ENCODE measurements at regions not wholly inside any gene's neighbourhood (a gene's known extent, or its start where the extent isn't known, plus 50 kb on each side); places are given as distances from the start of the nearest gene placed in this dataset.
A peak's percentile ranks its signal among the peaks of the same experiment; 100 is the strongest.
"Not testable (repeated sequence)": the region's sequence is repeated elsewhere in the genome, so short reads cannot be mapped to it uniquely, and the experiment has no call there.

- DNase-seq (ENCODE audit: low spot score); POLR2A ChIA-PET; H3K27me3 ChIP-seq (ENCODE audit: control insufficient read depth in 1 of 2, insufficient read depth in 2 of 2, low read length in 2 of 2); in situ Hi-C loops (cut with HindIII; ENCODE audit: extremely low pct_ligation_motif_present, low pct_unique_long_range_greater_than_20kb); H3K4me3 ChIP-seq (replicated peaks in 1 of 3; ENCODE audit: insufficient read depth in 1 of 3, low read depth in 2 of 3, low read length in 3 of 3); H3K4me2 ChIP-seq (ENCODE audit: low read depth, low read length); H3K27ac ChIP-seq (ENCODE audit: extremely low read length, insufficient read depth, low read length); H4K20me1 ChIP-seq (ENCODE audit: insufficient read depth, low read length); H3K9ac ChIP-seq (ENCODE audit: insufficient read depth, low read depth, low read length); CTCF ChIA-PET (ENCODE audit: low intra/inter-chr PET ratio, low total read pairs); intact Hi-C loops (cut with micrococcal nuclease; ENCODE audit: unreplicated experiment); ATAC-seq; H3K9me3 ChIP-seq (ENCODE audit: low read length); BruUV-seq (replicated peaks); H3K36me3 ChIP-seq (replicated peaks in 1 of 2; ENCODE audit: control insufficient read depth in 1 of 2, insufficient read depth in 2 of 2, low read length in 2 of 2); H3K79me2 ChIP-seq (ENCODE audit: insufficient read depth, low read length); H2AFZ ChIP-seq (ENCODE audit: low read length): not testable (repeated sequence)
- WGBS (ENCODE audit: low lambda C conversion rate): 37% methylated on average over 8 of the region's 8 CpGs
- 0 out of 4 replicates have a peak, but pooled peaks of 1 of the 2 experiments have one; percentile 4 for TF ChIP-seq MAFK (conservative IDR thresholded peaks at IDR 0.05 in 1 of 2, IDR thresholded peaks at IDR 0.05 in 1 of 2; ENCODE audit: low read length in 2 of 2)
- peak; percentile 34 for FAIRE-seq
- H3K4me1 ChIP-seq (ENCODE audit: insufficient read depth, low read length): peaks cover 17% of the 10 kb centered on the region; the same call in 1 of the 2 replicates
These were observed 179.7 kb downstream of the LAT start for GRCh38 chr16:29164442-29165089.

- in situ Hi-C loops (cut with HindIII; ENCODE audit: extremely low pct_ligation_motif_present, low pct_unique_long_range_greater_than_20kb); H3K27me3 ChIP-seq (ENCODE audit: control insufficient read depth in 1 of 2, insufficient read depth in 2 of 2, low read length in 2 of 2); DNase-seq (ENCODE audit: low spot score); H4K20me1 ChIP-seq (ENCODE audit: insufficient read depth, low read length); FAIRE-seq; H3K27ac ChIP-seq (ENCODE audit: extremely low read length, insufficient read depth, low read length); H3K4me2 ChIP-seq (ENCODE audit: low read depth, low read length); intact Hi-C loops (cut with micrococcal nuclease; ENCODE audit: unreplicated experiment); BruUV-seq (replicated peaks); H3K9ac ChIP-seq (ENCODE audit: insufficient read depth, low read depth, low read length); H3K9me3 ChIP-seq (ENCODE audit: low read length); CTCF ChIA-PET (ENCODE audit: low intra/inter-chr PET ratio, low total read pairs); H2AFZ ChIP-seq (ENCODE audit: low read length); H3K79me2 ChIP-seq (ENCODE audit: insufficient read depth, low read length); H3K4me3 ChIP-seq (replicated peaks in 1 of 3; ENCODE audit: insufficient read depth in 1 of 3, low read depth in 2 of 3, low read length in 3 of 3); ATAC-seq; POLR2A ChIA-PET; H3K36me3 ChIP-seq (replicated peaks in 1 of 2; ENCODE audit: control insufficient read depth in 1 of 2, insufficient read depth in 2 of 2, low read length in 2 of 2): not testable (repeated sequence)
- WGBS (ENCODE audit: low lambda C conversion rate): 91% methylated on average over 25 of the region's 25 CpGs
- peaks cover 47% of the 10 kb centered on the region for H3K4me1 ChIP-seq (ENCODE audit: insufficient read depth, low read length)
These were observed 175.3 kb downstream of the LAT start for GRCh38 chr16:29160171-29160570.

GRCh38 chr16:29159603-29160002, 174.8 kb downstream of the LAT start:
- WGBS (ENCODE audit: low lambda C conversion rate): 72% methylated on average over 11 of the region's 11 CpGs
- H3K27ac ChIP-seq (ENCODE audit: extremely low read length, insufficient read depth, low read length); H3K4me3 ChIP-seq (replicated peaks in 1 of 3; ENCODE audit: insufficient read depth in 1 of 3, low read depth in 2 of 3, low read length in 3 of 3); H3K79me2 ChIP-seq (ENCODE audit: insufficient read depth, low read length); intact Hi-C loops (cut with micrococcal nuclease; ENCODE audit: unreplicated experiment); CTCF ChIA-PET (ENCODE audit: low intra/inter-chr PET ratio, low total read pairs); H3K4me2 ChIP-seq (ENCODE audit: low read depth, low read length); POLR2A ChIA-PET; ATAC-seq; FAIRE-seq; BruUV-seq (replicated peaks); H4K20me1 ChIP-seq (ENCODE audit: insufficient read depth, low read length); in situ Hi-C loops (cut with HindIII; ENCODE audit: extremely low pct_ligation_motif_present, low pct_unique_long_range_greater_than_20kb); DNase-seq (ENCODE audit: low spot score); H3K36me3 ChIP-seq (replicated peaks in 1 of 2; ENCODE audit: control insufficient read depth in 1 of 2, insufficient read depth in 2 of 2, low read length in 2 of 2); H3K27me3 ChIP-seq (ENCODE audit: control insufficient read depth in 1 of 2, insufficient read depth in 2 of 2, low read length in 2 of 2); H2AFZ ChIP-seq (ENCODE audit: low read length); H3K9me3 ChIP-seq (ENCODE audit: low read length); H3K9ac ChIP-seq (ENCODE audit: insufficient read depth, low read depth, low read length): not testable (repeated sequence)
- H3K4me1 ChIP-seq (ENCODE audit: insufficient read depth, low read length): peaks cover 47% of the 10 kb centered on the region

Measured in HepG2 (cell line).